ENCODE measurements at regions not wholly inside any gene's neighbourhood (a gene's known extent, or its start where the extent isn't known, plus 50 kb on each side); places are given as distances from the start of the nearest gene placed in this dataset.

DNA sequence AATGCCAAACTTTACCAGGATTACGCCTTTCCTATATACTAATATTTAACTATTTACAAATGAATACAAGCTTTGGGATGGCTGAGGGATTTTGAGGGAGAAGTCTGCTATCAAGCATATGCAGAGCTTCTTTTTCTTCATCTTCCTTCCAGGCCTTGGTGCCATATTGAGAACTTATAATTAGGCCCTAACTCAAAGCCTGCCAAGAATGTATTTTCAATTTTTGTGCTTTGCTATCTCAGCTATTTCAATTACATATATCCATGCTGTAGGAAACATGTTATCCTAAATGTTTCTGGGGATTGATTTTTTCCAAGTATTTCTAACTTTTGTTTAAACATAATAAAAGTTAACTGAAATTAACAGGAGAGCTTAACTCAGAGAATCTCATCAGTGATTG lies 425.0 kb upstream of the GRM7 start (continued):
- TF ChIP-seq ZBTB33 (CRISPR knock-in tag; IDR thresholded peaks at IDR 0.05) (no peak), ZNF407 (IDR thresholded peaks at IDR 0.05; ENCODE audit: low read depth) (no peak), RFX1 (IDR thresholded peaks at IDR 0.05) (no peak), MCM7 (IDR thresholded peaks at IDR 0.05) (no peak), HDAC3 (IDR thresholded peaks at IDR 0.05; ENCODE audit: borderline replicate concordance, partially characterized antibody) (no peak), CEBPG (CRISPR knock-in tag; IDR thresholded peaks at IDR 0.05) (no peak), CEBPG (tag; conservative IDR thresholded peaks at IDR 0.05 in 1 of 2, IDR thresholded peaks at IDR 0.05 in 1 of 2) (no peak), ZNF395 (CRISPR knock-in tag; IDR thresholded peaks at IDR 0.05) (no peak), CBFB (CRISPR knock-in tag; IDR thresholded peaks at IDR 0.05) (no peak), LCOR (CRISPR knock-in tag; IDR thresholded peaks at IDR 0.05) (no peak), ARID4B (CRISPR knock-in tag; IDR thresholded peaks at IDR 0.05) (no peak)
- TF ChIP-seq, protein P1, sequence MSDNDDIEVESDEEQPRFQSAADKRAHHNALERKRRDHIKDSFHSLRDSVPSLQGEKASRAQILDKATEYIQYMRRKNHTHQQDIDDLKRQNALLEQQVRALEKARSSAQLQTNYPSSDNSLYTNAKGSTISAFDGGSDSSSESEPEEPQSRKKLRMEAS (CRISPR knock-in tag; IDR thresholded peaks at IDR 0.05): no peak
